Heart left ventricle (tissue), 16 donors: ENCODE measurements at regions not wholly inside any gene's neighbourhood (a gene's known extent, or its start where the extent isn't known, plus 50 kb on each side); places are given as distances from the start of the nearest gene placed in this dataset.

Source experiments
- ATAC-seq, 4 donors: fragments of 200-7000 bp; cut with Tn5 transposase; one replicate each; pipeline ENCODE4 v1.9.1; 2020 to 2022; ENCODE audit warnings: moderate library complexity in 4 of 4, mild to moderate bottlenecking in 3 of 4, moderate number of reproducible peaks in 1 of 4
- DNase-seq, 5 donors: peaks; one replicate each; pipeline ENCODE4 v3.0.0-alpha.2; 2020
- H3K27ac ChIP-seq, 12 donors: fragments of 200-600 bp; sonication (generic) in 4 of 12; one replicate each; pipeline versions ENCODE4 v1.5.0 to v1.8.0; 2016 to 2022; ENCODE audit warnings: mild to moderate bottlenecking in 2 of 12
- H3K27me3 ChIP-seq, 9 donors: fragments of 200-600 bp; sonication (generic) in 2 of 9; one replicate each; pipeline versions ENCODE4 v1.5.1 to v1.8.0; 2016 to 2022; ENCODE audit warnings: mild to moderate bottlenecking in 3 of 9
- H3K36me3 ChIP-seq, 9 donors: fragments of 200-600 bp; sonication (generic) in 2 of 9; one replicate each; pipeline versions ENCODE4 v1.5.0 to v1.8.0; 2018 to 2022; ENCODE audit warnings: mild to moderate bottlenecking in 2 of 9
- H3K4me1 ChIP-seq, 12 donors: fragments of 200-600 bp; sonication (generic) in 4 of 12; one replicate each; pipeline versions ENCODE4 v1.5.0 to v1.8.0; 2016 to 2022; ENCODE audit warnings: mild to moderate bottlenecking in 3 of 12
- H3K4me3 ChIP-seq, 12 donors: fragments of 200-600 bp; sonication (generic) in 4 of 12; one replicate each; pipeline versions ENCODE4 v1.5.0 to v1.8.0; 2017 to 2022; ENCODE audit warnings: mild to moderate bottlenecking in 9 of 12, moderate library complexity in 4 of 12
- H3K9me3 ChIP-seq, 12 donors: fragments of 200-600 bp; sonication (generic) in 4 of 12; one replicate each; pipeline versions ENCODE4 v1.5.0 to v1.8.0; 2016 to 2022; ENCODE audit warnings: mild to moderate bottlenecking in 1 of 12
- CTCF ChIP-seq, 12 donors: fragments of 200-600 bp; sonication (generic) in 4 of 12; IDR thresholded peaks; one replicate each; pipeline versions ENCODE4 v1.5.0 to v1.8.0; 2018 to 2022; ENCODE audit warnings: antibody characterized with exemption in 12 of 12, mild to moderate bottlenecking in 5 of 12
- POLR2A ChIP-seq, 2 donors: fragments of 450-650 bp; IDR thresholded peaks; one replicate each; pipeline ENCODE4 v1.6.1; 2017; ENCODE audit warnings: antibody characterized with exemption in 2 of 2, mild to moderate bottlenecking in 2 of 2, moderate library complexity in 2 of 2
- WGBS, 4 donors: extraction: QIAGEN DNeasy Blood & Tissue Kit in 2 of 4; methylation state at CpG; one replicate each; pipeline versions ENCODE4 v1.1.5 to v1.1.7; 2013 to 2018; 5-methylcytosine and 5-hydroxymethylcytosine counted together
- intact Hi-C, 10 donors: fragments of 100-400 bp; cut with DNase I; formaldehyde crosslinking; loops; one replicate each; pipeline versions ENCODE4 v1.11.1 to v1.14.2; 2022
- donor health status: ischemic (EF 13 %, LVEDD 7.1; RV severe dilation, severe dysfunction).
- donor health status: healthy with polysubstance abuse.
- donor health status: DM: no; HTN: yes; CAD: no.
- donor health status: DM: no; HTN: no; CAD: no.
- donor health status: ischemic (EF 25% LVEDD 6.9; RV normal size, moderate dysfunction).
- donor health status: ischemic (EF 25% LVEDD 5.7; RV mildly dilated, moderate dysfunction).
- donor health status: healthy.
- donor health status: DM: yes; HTN: yes; CAD: no.
- donor health status: ischemic (EF 35%, LVEDD 5.7; RV mildly dilated, moderate dysfunction).
- donor health status: nonischemic (EF 11% LVEDD 7.7; RV severe dilation, severe dysfunction).
- donor health status: DM: yes; HTN: yes; CAD: no.
- donor health status: PGD.
- donor health status: ischemic (EF 29% LVEDD 5.4; RV normal size, mild dysfunction).
- donor health status: nonischemic (EF 23%, LVEDD 6.1; RV moderate dilation, normal function).

DNA sequence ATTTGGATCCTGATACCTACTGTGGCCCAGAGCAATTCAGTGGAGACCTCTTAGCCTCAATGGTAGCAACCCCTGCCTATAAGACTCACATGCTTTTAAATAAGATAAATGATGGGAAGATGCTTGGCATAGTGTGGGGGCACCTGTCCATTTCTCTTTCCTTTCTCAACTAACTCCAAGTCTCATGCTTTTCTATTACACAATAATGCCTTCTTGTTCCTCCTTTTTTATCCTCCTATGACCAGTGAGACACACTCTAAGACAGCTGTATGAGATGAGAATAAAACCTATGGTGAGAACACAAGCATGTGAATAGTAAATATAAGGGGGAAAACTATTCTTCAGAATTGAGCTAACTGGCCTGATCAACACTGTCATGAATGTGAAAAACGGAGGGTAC is 147.0 kb upstream of the STXBP5 start:
- no peak overlapping the region for H3K4me3 ChIP-seq

GRCh38 chr6:147057705-147058342 is 146.4 kb upstream of the STXBP5 start:
- H3K27ac ChIP-seq = no peak overlapping the region

More for the DNA sequence above, 147.0 kb upstream of the STXBP5 start:
- ATAC-seq (no peak), DNase-seq (no peak)
- Histone ChIP-seq H3K27me3 (no peaks in the 10 kb centered on the region), H3K9me3 (no peaks in the 10 kb centered on the region), H3K4me1 (peaks cover 0 to 6% (median 0%) of the 10 kb centered on the region in 12 donors), H3K36me3 (no peaks in the 10 kb centered on the region), H3K27ac (no peak overlapping the region)
- 57 to 70% (median 66%) methylated on average over 1 of the region's 1 CpG for WGBS, 4 donors
- TF ChIP-seq POLR2A (IDR thresholded peaks at IDR 0.05) (no peak), CTCF (IDR thresholded peaks at IDR 0.05) (no peak)
- intact Hi-C loops = no loop called here

GRCh38 chr6:147058786-147059385 is 145.3 kb upstream of the STXBP5 start:
- H3K9me3 ChIP-seq = no peaks in the 10 kb centered on the region
- no peaks in the 10 kb centered on the region for H3K36me3 ChIP-seq
- no peak overlapping the region for H3K4me3 ChIP-seq
- no peak for ATAC-seq
- H3K27ac ChIP-seq = no peak overlapping the region
- DNase-seq = no peak
- TF ChIP-seq CTCF (IDR thresholded peaks at IDR 0.05) (no peak), POLR2A (IDR thresholded peaks at IDR 0.05) (no peak)
- peaks cover 0 to 7% (median 0%) of the 10 kb centered on the region in 12 donors for H3K4me1 ChIP-seq
- WGBS, 4 donors = 22 to 55% (median 38%) methylated on average over 1 of the region's 1 CpG
- no peaks in the 10 kb centered on the region for H3K27me3 ChIP-seq
- intact Hi-C loops = no loop called here

More at GRCh38 chr6:147057705-147058342, 146.4 kb upstream of the STXBP5 start:
- ATAC-seq = no peak
- Histone ChIP-seq H3K36me3 (no peaks in the 10 kb centered on the region), H3K4me1 (peaks cover 0 to 6% (median 0%) of the 10 kb centered on the region in 12 donors), H3K9me3 (no peaks in the 10 kb centered on the region), H3K27me3 (no peaks in the 10 kb centered on the region), H3K4me3 (no peak overlapping the region)
- 84 to 86% (median 84%) methylated on average over 3 of the region's 3 CpGs for WGBS, 4 donors
- intact Hi-C loops = no loop called here
- no peak for TF ChIP-seq CTCF (IDR thresholded peaks at IDR 0.05)
- no peak for TF ChIP-seq POLR2A (IDR thresholded peaks at IDR 0.05)
- DNase-seq = no peak

GRCh38 chr6:147060636-147061035 is 143.6 kb upstream of the STXBP5 start:
- TF ChIP-seq CTCF (IDR thresholded peaks at IDR 0.05) (no peak), POLR2A (IDR thresholded peaks at IDR 0.05) (no peak)
- Histone ChIP-seq H3K27ac (no peak overlapping the region), H3K4me3 (no peak overlapping the region), H3K4me1 (peaks cover 0 to 7% (median 0%) of the 10 kb centered on the region in 12 donors), H3K27me3 (no peaks in the 10 kb centered on the region), H3K36me3 (no peaks in the 10 kb centered on the region), H3K9me3 (no peaks in the 10 kb centered on the region)
- DNase-seq (no peak), ATAC-seq (no peak)
- intact Hi-C loops = no loop called here
- 65 to 80% (median 73%) methylated on average over 1 of the region's 1 CpG for WGBS, 4 donors
